ENCODE measurements at regions not wholly inside any gene's neighbourhood (a gene's known extent, or its start where the extent isn't known, plus 50 kb on each side); places are given as distances from the start of the nearest gene placed in this dataset.

- TF ChIP-seq CTCF (IDR thresholded peaks at IDR 0.05; ENCODE audit: low read length) (no peak), EZH2 (IDR thresholded peaks at IDR 0.05; ENCODE audit: borderline replicate concordance, low read length) (no peak)
Observed at GRCh38 chrY:15456491-15456890, 932.2 kb downstream of the NLGN4Y start.

Measured in OCI-LY1 (cell line).